IMR-90 (cell line): ENCODE measurements at regions not wholly inside any gene's neighbourhood (a gene's known extent, or its start where the extent isn't known, plus 50 kb on each side); places are given as distances from the start of the nearest gene placed in this dataset.

ENCODE experiments used
- ATAC-seq: fragments of 200-7000 bp; cut with Tn5 transposase; 2 replicates; pipeline ENCODE4 v1.9.1; 2020; ENCODE audit warnings: low read depth, mild to moderate bottlenecking, moderate library complexity
- BruUV-seq: library from RNA; stranded (reverse); fragments of 400-500 nt; replicated peaks from 2 replicates; lab custom pipeline; 2021; lab: Mats Ljungman, UMichigan
- CTCF ChIA-PET: fragments of 300-600 bp; formaldehyde crosslinking; extraction: SDS; loops from one replicate; lab custom pipeline; 2021; ENCODE audit warnings: antibody characterized with exemption; lab: Yijun Ruan, JAX
- POLR2A ChIA-PET: fragments of 300-600 bp; sonication (Branson Sonifier 250); formaldehyde crosslinking; loops from one replicate; lab custom pipeline; 2022; ENCODE audit warnings: antibody characterized with exemption; ENCODE audit not compliant: unreplicated experiment; lab: Charles Lee
- DNase-seq: peaks from one replicate; pipeline ENCODE4 v3.0.0; 2013
- H2AFZ ChIP-seq: replicated peaks from 2 replicates; pipeline ENCODE3; 2013; ENCODE audit warnings: low read length, mild to moderate bottlenecking; ENCODE audit not compliant: poor library complexity
- H2AK5ac ChIP-seq: 2 replicates; pipeline ENCODE4 v1.6.1; 2013; ENCODE audit warnings: low read depth, low read length, inconsistent platforms
- H2AK9ac ChIP-seq: replicated peaks from 2 replicates; pipeline ENCODE3; 2013; ENCODE audit warnings: mild to moderate bottlenecking, low read depth, low read length, moderate library complexity; ENCODE audit not compliant: poor library complexity
- H2BK120ac ChIP-seq: 2 replicates; pipeline ENCODE4 v1.6.1; 2013; ENCODE audit warnings: low read depth, low read length, inconsistent platforms
- H2BK15ac ChIP-seq: 3 replicates; pipeline ENCODE4 v1.6.1; 2013; ENCODE audit warnings: low read depth, low read length, inconsistent platforms
- H2BK20ac ChIP-seq: 2 replicates; pipeline ENCODE4 v1.6.1; 2013; ENCODE audit warnings: low read depth, mild to moderate bottlenecking, inconsistent platforms, low read length, moderate library complexity
- H2BK5ac ChIP-seq: 2 replicates; pipeline ENCODE4 v1.6.1; 2013; ENCODE audit warnings: mild to moderate bottlenecking, low read depth, low read length, inconsistent platforms; ENCODE audit not compliant: poor library complexity, severe bottlenecking
- H3K14ac ChIP-seq: replicated peaks from 2 replicates; pipeline ENCODE4 v1.6.1; 2013; ENCODE audit warnings: low read depth, low read length, inconsistent platforms
- H3K18ac ChIP-seq: 2 replicates; pipeline ENCODE4 v1.6.1; 2013; ENCODE audit warnings: low read depth, low read length, control low read depth
- H3K23ac ChIP-seq: 2 replicates; pipeline ENCODE4 v1.6.1; 2013; ENCODE audit warnings: low read depth, low read length, inconsistent platforms
- H3K27ac ChIP-seq: 2 replicates; pipeline ENCODE4 v1.5.1; 2013; ENCODE audit warnings: mild to moderate bottlenecking, control low read depth, low read length; ENCODE audit not compliant: insufficient read depth
- H3K27me3 ChIP-seq: 2 replicates; pipeline ENCODE4 v1.6.1; 2013; ENCODE audit warnings: low read length; ENCODE audit not compliant: control insufficient read depth, insufficient read depth
- H3K36me3 ChIP-seq: 2 replicates; pipeline ENCODE4 v1.6.1; 2013; ENCODE audit warnings: low read length, mixed read lengths; ENCODE audit not compliant: control insufficient read depth, insufficient read depth
- H3K4ac ChIP-seq: 2 replicates; pipeline ENCODE4 v1.6.1; 2013; ENCODE audit warnings: low read depth, low read length, inconsistent platforms
- H3K4me1 ChIP-seq: 2 replicates; pipeline ENCODE4 v1.6.1; 2013; ENCODE audit warnings: low read length, mixed read lengths; ENCODE audit not compliant: control insufficient read depth, insufficient read depth
- H3K4me2 ChIP-seq: 2 replicates; pipeline ENCODE4 v1.6.1; 2013; ENCODE audit warnings: low read depth, mild to moderate bottlenecking, control low read depth, low read length, moderate library complexity
- H3K4me3 ChIP-seq: 2 replicates; pipeline ENCODE4 v1.5.1; 2013; ENCODE audit warnings: low read depth, mild to moderate bottlenecking, control low read depth, low read length, moderate library complexity; ENCODE audit not compliant: insufficient read depth
- H3K56ac ChIP-seq: 2 replicates; pipeline ENCODE4 v1.6.1; 2013; ENCODE audit warnings: low read length, inconsistent platforms; ENCODE audit not compliant: insufficient read depth; ENCODE audit errors: extremely low read depth
- H3K79me1 ChIP-seq, 2 experiments: 2 replicates each; pipeline ENCODE4 v1.6.1; 2013; ENCODE audit warnings: low read length in 2 of 2, inconsistent platforms in 1 of 2, low read depth in 1 of 2
- H3K9ac ChIP-seq: 2 replicates; pipeline ENCODE4 v1.6.1; 2013; ENCODE audit warnings: low read depth, low read length, control low read depth
- H3K9me1 ChIP-seq: 2 replicates; pipeline ENCODE4 v1.6.1; 2013; ENCODE audit warnings: low read length, inconsistent platforms; ENCODE audit not compliant: insufficient read depth
- H3K9me3 ChIP-seq: 2 replicates; pipeline ENCODE4 v1.6.1; 2013; ENCODE audit warnings: low read length; ENCODE audit not compliant: control insufficient read depth, insufficient read depth
- H4K20me1 ChIP-seq: 2 replicates; pipeline ENCODE4 v1.6.1; 2013; ENCODE audit warnings: low read length, inconsistent platforms; ENCODE audit not compliant: insufficient read depth
- H4K5ac ChIP-seq: 2 replicates; pipeline ENCODE4 v1.6.1; 2013; ENCODE audit warnings: mild to moderate bottlenecking, low read depth, low read length, control low read depth
- H4K8ac ChIP-seq, 2 experiments: 2 replicates each; pipeline ENCODE4 v1.6.1; 2013; ENCODE audit warnings: low read depth in 2 of 2, low read length in 2 of 2, control low read depth in 1 of 2, inconsistent platforms in 1 of 2
- H4K91ac ChIP-seq: 2 replicates; pipeline ENCODE4 v1.6.1; 2013; ENCODE audit warnings: low read depth, low read length, inconsistent platforms; ENCODE audit not compliant: insufficient read depth
- BHLHE40 ChIP-seq: fragments of 150-350 bp; IDR thresholded peaks from 2 replicates; pipeline ENCODE4 v1.6.1; 2016; ENCODE audit warnings: mild to moderate bottlenecking, low read depth, low read length
- CEBPB ChIP-seq: IDR thresholded peaks from 2 replicates; pipeline ENCODE4 v1.6.1; 2012; ENCODE audit warnings: low read depth, low read length, improper control_type of control experiment
- FOS ChIP-seq: fragments of 150-350 bp; IDR thresholded peaks from 2 replicates; pipeline ENCODE4 v1.6.1; 2016; ENCODE audit warnings: low read depth, low read length
- MAFK ChIP-seq: IDR thresholded peaks from 2 replicates; pipeline ENCODE4 v1.6.1; 2012; ENCODE audit warnings: low read depth, low read length, improper control_type of control experiment
- MAZ ChIP-seq: IDR thresholded peaks from 2 replicates; pipeline ENCODE4 v1.6.1; 2012; ENCODE audit warnings: low read depth, mild to moderate bottlenecking, low read length, improper control_type of control experiment, moderate library complexity, borderline replicate concordance
- MXI1 ChIP-seq: IDR thresholded peaks from 2 replicates; pipeline ENCODE4 v1.6.1; 2012; ENCODE audit warnings: low read depth, mild to moderate bottlenecking, low read length, moderate library complexity, borderline replicate concordance
- NFE2L2 ChIP-seq: fragments of 150-350 bp; IDR thresholded peaks from 2 replicates; pipeline ENCODE4 v1.6.1; 2016; ENCODE audit warnings: low read depth, mild to moderate bottlenecking, low read length
- POLR2A ChIP-seq: IDR thresholded peaks from 2 replicates; pipeline ENCODE4 v1.6.1; 2012; ENCODE audit warnings: mild to moderate bottlenecking, low read depth, low read length
- RCOR1 ChIP-seq: IDR thresholded peaks from 2 replicates; pipeline ENCODE4 v1.6.1; 2012; ENCODE audit warnings: mild to moderate bottlenecking, low read length, improper control_type of control experiment; ENCODE audit not compliant: insufficient replicate concordance
- RFX5 ChIP-seq: IDR thresholded peaks from 2 replicates; pipeline ENCODE4 v1.8.0; 2012; ENCODE audit warnings: low read depth, mild to moderate bottlenecking, low read length, moderate library complexity
- SMC3 ChIP-seq: fragments of 150-350 bp; IDR thresholded peaks from 2 replicates; pipeline ENCODE4 v1.6.1; 2016; ENCODE audit warnings: low read depth, mild to moderate bottlenecking, antibody characterized with exemption, low read length, moderate library complexity
- WGBS, 2 experiments: methylation state at CpG; one replicate each; pipeline versions ENCODE4 v1.1.5 to v1.1.7; 2013; ENCODE audit warnings: missing lambda C conversion rate in 2 of 2; ENCODE audit not compliant: insufficient read length in 1 of 2; ENCODE audit errors: extremely low coverage in 2 of 2; 5-methylcytosine and 5-hydroxymethylcytosine counted together
- dilution Hi-C: fragments of 300-500 bp; cut with HindIII; formaldehyde crosslinking; loops from one replicate; pipeline ENCODE4 v1.14.3; 2018; ENCODE audit warnings: low sequenced_read_pairs; ENCODE audit not compliant: unreplicated experiment
- in situ Hi-C: fragments of 300-500 bp; cut with MboI; formaldehyde crosslinking; loops from 3 replicates; pipeline ENCODE4 v1.14.3; 2019; ENCODE audit warnings: low sequenced_read_pairs, inconsistent platforms, mixed read lengths
- intact Hi-C: fragments of 100-400 bp; cut with micrococcal nuclease; formaldehyde crosslinking; loops from 2 replicates; pipeline ENCODE4 v1.10.0; 2022
- TF ChIP-seq, protein P1 (sequence below): fragments of 150-350 bp; IDR thresholded peaks from 2 replicates; pipeline ENCODE4 v1.6.1; 2016; ENCODE audit warnings: low read depth, mild to moderate bottlenecking, low read length, moderate library complexity, borderline replicate concordance
- TF ChIP-seq, protein P2 (sequence below): fragments of 150-350 bp; IDR thresholded peaks from 2 replicates; pipeline ENCODE4 v1.6.1; 2017; ENCODE audit warnings: mild to moderate bottlenecking, antibody characterized with exemption, low read length, low read depth
- TF ChIP-seq, protein P3 (sequence below): conservative IDR thresholded peaks from 2 replicates; pipeline ENCODE4 v1.5.1; 2012; ENCODE audit warnings: mild to moderate bottlenecking, low read depth, low read length, improper control_type of control experiment

DNA sequence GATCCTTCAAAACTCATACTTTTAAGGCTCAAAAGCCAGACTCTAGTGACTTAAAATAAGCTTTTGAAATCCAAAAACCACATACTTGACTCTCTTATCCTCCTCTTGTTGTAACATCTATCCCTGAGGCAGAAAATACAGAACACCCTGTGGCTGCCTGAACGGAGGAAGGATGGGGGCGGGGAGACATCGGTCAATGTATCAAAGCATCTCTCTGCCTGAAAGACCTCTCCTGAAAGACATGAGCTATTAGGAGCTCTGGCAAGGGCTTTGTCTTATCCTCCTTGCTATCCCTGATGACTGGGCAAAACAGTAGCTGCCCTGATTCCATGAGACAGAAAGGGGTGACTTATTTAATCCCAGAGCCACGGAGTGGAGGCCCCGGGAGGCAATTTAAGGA lies 122.4 kb downstream of the MN1 start:
- no peak overlapping the region for H3K14ac ChIP-seq
- no peak overlapping the region for H4K91ac ChIP-seq
- H3K27me3 ChIP-seq, result peaks cover 64% of the 10 kb centered on the region
- no peak overlapping the region for H3K18ac ChIP-seq
- no peak overlapping the region for H3K56ac ChIP-seq
- no peak overlapping the region for H3K23ac ChIP-seq
- no peaks in the 10 kb centered on the region for H3K36me3 ChIP-seq
- no peaks in the 10 kb centered on the region for H3K79me1 ChIP-seq
- H3K9me1 ChIP-seq, result no peaks in the 10 kb centered on the region
- no peak overlapping the region for H4K5ac ChIP-seq
- H2AK5ac ChIP-seq, result no peak overlapping the region
- H2AK9ac ChIP-seq, result no peak overlapping the region
- BruUV-seq, result no TSS peak
- dilution Hi-C loops (no loop called here), intact Hi-C loops (no loop called here), in situ Hi-C loops (no loop called here)
- H4K8ac ChIP-seq, result no peak overlapping the region
- no peak overlapping the region for H2AFZ ChIP-seq
- no peak overlapping the region for H3K27ac ChIP-seq
- no peaks in the 10 kb centered on the region for H4K20me1 ChIP-seq
- H3K4ac ChIP-seq, result no peak overlapping the region
- TF ChIP-seq, protein P1, sequence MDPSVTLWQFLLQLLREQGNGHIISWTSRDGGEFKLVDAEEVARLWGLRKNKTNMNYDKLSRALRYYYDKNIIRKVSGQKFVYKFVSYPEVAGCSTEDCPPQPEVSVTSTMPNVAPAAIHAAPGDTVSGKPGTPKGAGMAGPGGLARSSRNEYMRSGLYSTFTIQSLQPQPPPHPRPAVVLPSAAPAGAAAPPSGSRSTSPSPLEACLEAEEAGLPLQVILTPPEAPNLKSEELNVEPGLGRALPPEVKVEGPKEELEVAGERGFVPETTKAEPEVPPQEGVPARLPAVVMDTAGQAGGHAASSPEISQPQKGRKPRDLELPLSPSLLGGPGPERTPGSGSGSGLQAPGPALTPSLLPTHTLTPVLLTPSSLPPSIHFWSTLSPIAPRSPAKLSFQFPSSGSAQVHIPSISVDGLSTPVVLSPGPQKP, result no peak
- no peak for TF ChIP-seq NFE2L2
- TF ChIP-seq, protein P2, sequence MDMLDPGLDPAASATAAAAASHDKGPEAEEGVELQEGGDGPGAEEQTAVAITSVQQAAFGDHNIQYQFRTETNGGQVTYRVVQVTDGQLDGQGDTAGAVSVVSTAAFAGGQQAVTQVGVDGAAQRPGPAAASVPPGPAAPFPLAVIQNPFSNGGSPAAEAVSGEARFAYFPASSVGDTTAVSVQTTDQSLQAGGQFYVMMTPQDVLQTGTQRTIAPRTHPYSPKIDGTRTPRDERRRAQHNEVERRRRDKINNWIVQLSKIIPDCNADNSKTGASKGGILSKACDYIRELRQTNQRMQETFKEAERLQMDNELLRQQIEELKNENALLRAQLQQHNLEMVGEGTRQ, result no peak
- no peak for TF ChIP-seq MXI1
- no peak for TF ChIP-seq BHLHE40
- TF ChIP-seq MAZ, result no peak
- TF ChIP-seq RCOR1, result no peak
- TF ChIP-seq, protein P3, sequence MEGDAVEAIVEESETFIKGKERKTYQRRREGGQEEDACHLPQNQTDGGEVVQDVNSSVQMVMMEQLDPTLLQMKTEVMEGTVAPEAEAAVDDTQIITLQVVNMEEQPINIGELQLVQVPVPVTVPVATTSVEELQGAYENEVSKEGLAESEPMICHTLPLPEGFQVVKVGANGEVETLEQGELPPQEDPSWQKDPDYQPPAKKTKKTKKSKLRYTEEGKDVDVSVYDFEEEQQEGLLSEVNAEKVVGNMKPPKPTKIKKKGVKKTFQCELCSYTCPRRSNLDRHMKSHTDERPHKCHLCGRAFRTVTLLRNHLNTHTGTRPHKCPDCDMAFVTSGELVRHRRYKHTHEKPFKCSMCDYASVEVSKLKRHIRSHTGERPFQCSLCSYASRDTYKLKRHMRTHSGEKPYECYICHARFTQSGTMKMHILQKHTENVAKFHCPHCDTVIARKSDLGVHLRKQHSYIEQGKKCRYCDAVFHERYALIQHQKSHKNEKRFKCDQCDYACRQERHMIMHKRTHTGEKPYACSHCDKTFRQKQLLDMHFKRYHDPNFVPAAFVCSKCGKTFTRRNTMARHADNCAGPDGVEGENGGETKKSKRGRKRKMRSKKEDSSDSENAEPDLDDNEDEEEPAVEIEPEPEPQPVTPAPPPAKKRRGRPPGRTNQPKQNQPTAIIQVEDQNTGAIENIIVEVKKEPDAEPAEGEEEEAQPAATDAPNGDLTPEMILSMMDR, result no peak
- TF ChIP-seq MAFK, result no peak
- TF ChIP-seq RFX5, result no peak
- TF ChIP-seq CEBPB, result no peak
- no peak for TF ChIP-seq FOS
- no peak for TF ChIP-seq SMC3
- TF ChIP-seq POLR2A, result no peak
- H3K4me3 ChIP-seq, result no peak overlapping the region
- ChIA-PET POLR2A (no interaction called here), CTCF (no interaction called here)
- no peak overlapping the region for H2BK20ac ChIP-seq
- no peak overlapping the region for H2BK5ac ChIP-seq
- no peaks in the 10 kb centered on the region for H3K4me1 ChIP-seq
- H3K4me2 ChIP-seq, result no peak overlapping the region
- DNase-seq, result no peak
- ATAC-seq, result no peak
- 77% methylated on average over 4 of the region's 5 CpGs; no CpG with 5 or more reads in 1 of the 2 experiments for WGBS, 2 experiments
- no peak overlapping the region for H2BK120ac ChIP-seq
- H3K9me3 ChIP-seq, result peaks cover 2% of the 10 kb centered on the region; the same call in 1 of the 2 replicates
- no peak overlapping the region for H2BK15ac ChIP-seq
- no peak overlapping the region for H3K9ac ChIP-seq
